IPS DF 4.7 (cell line): ENCODE measurements at regions not wholly inside any gene's neighbourhood (a gene's known extent, or its start where the extent isn't known, plus 50 kb on each side); places are given as distances from the start of the nearest gene placed in this dataset.

Experiments
- DNase-seq: peaks from one replicate; pipeline ENCODE4 v3.0.0-alpha.2; 2013; ENCODE audit warnings: low spot score; ENCODE audit errors: extremely low read depth

GRCh38 chr2:67702937-67703336 lies 305.8 kb downstream of the ETAA1 start:
- no peak for DNase-seq

- DNase-seq: no peak
Measured at GRCh38 chr2:67706082-67706481, 308.9 kb downstream of the ETAA1 start.

GRCh38 chr2:67707896-67708295 lies 310.8 kb downstream of the ETAA1 start:
- DNase-seq: no peak

- no peak for DNase-seq
Measured at GRCh38 chr2:67709835-67710234, 312.7 kb downstream of the ETAA1 start.

- DNase-seq: no peak
Measured at GRCh38 chr2:67712484-67712883, 315.4 kb downstream of the ETAA1 start.

GRCh38 chr2:67713376-67713775 lies 316.2 kb downstream of the ETAA1 start:
- no peak for DNase-seq

- DNase-seq: no peak
Measured at GRCh38 chr2:67716895-67717396, 319.8 kb downstream of the ETAA1 start.

GRCh38 chr2:67717692-67718091 lies 320.6 kb downstream of the ETAA1 start:
- DNase-seq: no peak

- DNase-seq: no peak
Measured at GRCh38 chr2:67719351-67719750, 322.2 kb downstream of the ETAA1 start.

GRCh38 chr2:67721516-67721915 lies 324.4 kb downstream of the ETAA1 start:
- DNase-seq: no peak

- no peak for DNase-seq
Measured at GRCh38 chr2:67724261-67724660, 327.1 kb downstream of the ETAA1 start.

- no peak for DNase-seq
Measured at GRCh38 chr2:67725731-67726130, 328.6 kb downstream of the ETAA1 start.

- DNase-seq: no peak
Measured at GRCh38 chr2:67726416-67726815, 329.3 kb downstream of the ETAA1 start.

GRCh38 chr2:67727131-67727530 lies 330.0 kb downstream of the ETAA1 start:
- no peak for DNase-seq

- no peak for DNase-seq
Measured at GRCh38 chr2:67727623-67728022, 330.5 kb downstream of the ETAA1 start.

GRCh38 chr2:67729474-67729873 lies 332.3 kb downstream of the ETAA1 start:
- no peak for DNase-seq

- DNase-seq: peak; percentile 16
Measured at GRCh38 chr2:67733517-67733916, 329.3 kb downstream of the C1D start.

GRCh38 chr2:67752199-67752598 lies 310.6 kb downstream of the C1D start:
- no peak for DNase-seq

GRCh38 chr2:67752969-67753368 lies 309.8 kb downstream of the C1D start:
- DNase-seq: no peak

GRCh38 chr2:67755156-67755882 lies 307.5 kb downstream of the C1D start:
- no peak for DNase-seq

GRCh38 chr2:67760995-67761394 lies 301.8 kb downstream of the C1D start:
- DNase-seq: no peak

- no peak for DNase-seq
Measured at GRCh38 chr2:67771380-67771779, 291.4 kb downstream of the C1D start.
